Neuronal stem cell (in vitro differentiated cells): ENCODE measurements at regions not wholly inside any gene's neighbourhood (a gene's known extent, or its start where the extent isn't known, plus 50 kb on each side); places are given as distances from the start of the nearest gene placed in this dataset.

ENCODE experiments used
- DNase-seq: peaks from one replicate; pipeline ENCODE4 v3.0.0-alpha.2; 2013; ENCODE audit warnings: low spot score
- H2AFZ ChIP-seq: one replicate; pipeline ENCODE4 v1.6.1; 2013; ENCODE audit warnings: mild to moderate bottlenecking, low read length, inconsistent platforms
- H2AK5ac ChIP-seq: 2 replicates; pipeline ENCODE4 v1.6.1; 2013; ENCODE audit warnings: low read depth, mild to moderate bottlenecking, inconsistent platforms, low read length, moderate library complexity, mixed read lengths
- H2BK120ac ChIP-seq: 2 replicates; pipeline ENCODE4 v1.6.1; 2013; ENCODE audit warnings: low read depth, mild to moderate bottlenecking, inconsistent platforms, low read length, moderate library complexity, mixed read lengths
- H2BK12ac ChIP-seq: one replicate; pipeline ENCODE4 v1.6.1; 2013; ENCODE audit warnings: low read length, inconsistent platforms
- H2BK15ac ChIP-seq: 2 replicates; pipeline ENCODE4 v1.6.1; 2013; ENCODE audit warnings: mild to moderate bottlenecking, low read length, inconsistent platforms, mixed read lengths
- H2BK5ac ChIP-seq: one replicate; pipeline ENCODE4 v1.6.1; 2013; ENCODE audit warnings: inconsistent platforms, mild to moderate bottlenecking, low read length, moderate library complexity
- H3K14ac ChIP-seq: one replicate; pipeline ENCODE4 v1.6.1; 2013; ENCODE audit warnings: low read length, inconsistent platforms
- H3K18ac ChIP-seq: 2 replicates; pipeline ENCODE4 v1.6.1; 2013; ENCODE audit warnings: low read length, inconsistent platforms
- H3K23ac ChIP-seq: 2 replicates; pipeline ENCODE4 v1.6.1; 2013; ENCODE audit warnings: low read depth, mild to moderate bottlenecking, mixed read lengths, low read length, inconsistent platforms; ENCODE audit not compliant: poor library complexity
- H3K27ac ChIP-seq: replicated peaks from 3 replicates; pipeline ENCODE4 v1.5.1; 2013; ENCODE audit warnings: low read length, inconsistent platforms
- H3K27me3 ChIP-seq, 3 experiments: 2 replicates each; pipeline ENCODE4 v1.6.1; 2013; ENCODE audit warnings: low read length in 3 of 3, mild to moderate bottlenecking in 2 of 3, inconsistent platforms in 1 of 3, low read depth in 1 of 3, mixed read lengths in 1 of 3, moderate library complexity in 1 of 3; ENCODE audit not compliant: control insufficient read depth in 3 of 3, insufficient read depth in 3 of 3
- H3K36me3 ChIP-seq, 2 donors: replicated peaks in 1 of 2; 2 replicates each; pipeline ENCODE4 v1.6.1; 2013; ENCODE audit warnings: low read length in 2 of 2; ENCODE audit not compliant: control insufficient read depth in 2 of 2, insufficient read depth in 2 of 2
- H3K4ac ChIP-seq: 2 replicates; pipeline ENCODE4 v1.6.1; 2013; ENCODE audit warnings: inconsistent platforms, mild to moderate bottlenecking, low read length, moderate library complexity
- H3K4me1 ChIP-seq, 2 donors: 1 replicate in 1 of 2; 2 replicates in 1 of 2; pipeline ENCODE4 v1.6.1; 2013; ENCODE audit warnings: low read length in 2 of 2, low read depth in 1 of 2; ENCODE audit not compliant: control insufficient read depth in 2 of 2, insufficient read depth in 1 of 2
- H3K4me2 ChIP-seq: one replicate; pipeline ENCODE4 v1.6.1; 2013; ENCODE audit warnings: mild to moderate bottlenecking, low read length, inconsistent platforms; ENCODE audit not compliant: insufficient read depth, poor library complexity, severe bottlenecking
- H3K4me3 ChIP-seq, 2 donors: 2 replicates each; pipeline ENCODE4 v1.5.1; 2013; ENCODE audit warnings: low read length in 2 of 2, mild to moderate bottlenecking in 2 of 2, inconsistent platforms in 1 of 2, moderate library complexity in 1 of 2
- H3K79me1 ChIP-seq: one replicate; pipeline ENCODE4 v1.6.1; 2013; ENCODE audit warnings: low read depth, mild to moderate bottlenecking, inconsistent platforms, low read length, moderate library complexity
- H3K9ac ChIP-seq: one replicate; pipeline ENCODE4 v1.6.1; 2013; ENCODE audit warnings: mild to moderate bottlenecking, low read depth, low read length, inconsistent platforms; ENCODE audit not compliant: poor library complexity
- H3K9me3 ChIP-seq, 2 donors: replicated peaks in 1 of 2; 2 replicates each; pipeline versions ENCODE3 to v1.6.1; 2013; ENCODE audit warnings: low read length in 2 of 2, mild to moderate bottlenecking in 2 of 2, inconsistent platforms in 1 of 2, low read depth in 1 of 2, mixed read lengths in 1 of 2, moderate library complexity in 1 of 2; ENCODE audit not compliant: control insufficient read depth in 2 of 2, insufficient read depth in 1 of 2
- H4K8ac ChIP-seq: one replicate; pipeline ENCODE4 v1.6.1; 2013; ENCODE audit warnings: low read depth, mild to moderate bottlenecking, inconsistent platforms, low read length, moderate library complexity
- H4K91ac ChIP-seq: one replicate; pipeline ENCODE4 v1.6.1; 2013; ENCODE audit warnings: low read length, low read depth, mild to moderate bottlenecking, inconsistent platforms; ENCODE audit not compliant: poor library complexity
- WGBS, 2 donors: extraction: QIAGEN DNeasy Blood & Tissue Kit; methylation state at CpG; one replicate each; pipeline ENCODE4 v1.1.7; 2013; ENCODE audit warnings: missing lambda C conversion rate in 2 of 2, mixed read lengths in 1 of 2; ENCODE audit not compliant: insufficient read length in 2 of 2, insufficient replicate concordance in 1 of 2; ENCODE audit errors: extremely low coverage in 2 of 2; 5-methylcytosine and 5-hydroxymethylcytosine counted together

GRCh38 chr4:111556851-111557250, 588.4 kb upstream of the FAM241A start:
- Histone ChIP-seq H3K18ac (no peak overlapping the region), H3K4me1 (no peaks in the 10 kb centered on the region), H2BK12ac (no peak overlapping the region), H3K9ac (no peak overlapping the region), H3K27ac (no peak overlapping the region), H3K36me3 (no peaks in the 10 kb centered on the region), H2AK5ac (no peak overlapping the region), H3K79me1 (no peaks in the 10 kb centered on the region), H3K4ac (no peak overlapping the region), H2BK15ac (no peak overlapping the region), H2AFZ (no peak overlapping the region), H3K27me3 (no peaks in the 10 kb centered on the region), H2BK5ac (no peak overlapping the region), H3K14ac (no peak overlapping the region), H3K4me3 (no peak overlapping the region), H3K4me2 (no peak overlapping the region), H4K91ac (no peak overlapping the region), H2BK120ac (no peak overlapping the region), H3K23ac (no peak overlapping the region), H4K8ac (no peak overlapping the region), H3K9me3 (no peaks in the 10 kb centered on the region)
- WGBS, 2 donors, result no CpG with 5 or more reads among the region's 1 CpG
- DNase-seq, result no peak

GRCh38 chr4:111562826-111563225, 582.4 kb upstream of the FAM241A start:
- Histone ChIP-seq H3K18ac (no peak overlapping the region), H2AK5ac (no peak overlapping the region), H4K8ac (no peak overlapping the region), H3K9ac (no peak overlapping the region), H4K91ac (no peak overlapping the region), H2BK15ac (no peak overlapping the region), H2AFZ (no peak overlapping the region), H3K4me2 (no peak overlapping the region), H3K4ac (no peak overlapping the region), H3K4me1 (no peaks in the 10 kb centered on the region), H3K9me3 (no peaks in the 10 kb centered on the region), H2BK5ac (no peak overlapping the region), H2BK12ac (no peak overlapping the region), H2BK120ac (no peak overlapping the region), H3K79me1 (no peaks in the 10 kb centered on the region), H3K27ac (no peak overlapping the region), H3K4me3 (no peak overlapping the region), H3K23ac (no peak overlapping the region), H3K27me3 (no peaks in the 10 kb centered on the region), H3K14ac (no peak overlapping the region), H3K36me3 (no peaks in the 10 kb centered on the region)
- WGBS, 2 donors, result no CpG with 5 or more reads among the region's 2 CpGs
- no peak for DNase-seq

GRCh38 chr4:111572470-111572869, 572.8 kb upstream of the FAM241A start:
- Histone ChIP-seq H4K8ac (no peak overlapping the region), H4K91ac (no peak overlapping the region), H3K4me2 (no peak overlapping the region), H3K27me3 (no peaks in the 10 kb centered on the region), H3K4me3 (no peak overlapping the region), H3K14ac (no peak overlapping the region), H2BK5ac (no peak overlapping the region), H3K9ac (no peak overlapping the region), H3K23ac (no peak overlapping the region), H3K9me3 (no peaks in the 10 kb centered on the region), H3K36me3 (no peaks in the 10 kb centered on the region), H2BK12ac (no peak overlapping the region), H3K79me1 (no peaks in the 10 kb centered on the region), H3K27ac (no peak overlapping the region), H2BK120ac (no peak overlapping the region), H2BK15ac (no peak overlapping the region), H2AFZ (no peak overlapping the region), H2AK5ac (no peak overlapping the region), H3K18ac (no peak overlapping the region), H3K4ac (no peak overlapping the region), H3K4me1 (no peaks in the 10 kb centered on the region)
- WGBS, 2 donors, result no CpG with 5 or more reads among the region's 1 CpG
- DNase-seq, result no peak

GRCh38 chr4:111573386-111573785, 571.9 kb upstream of the FAM241A start:
- no peak overlapping the region for H3K23ac ChIP-seq
- H3K27ac ChIP-seq, result no peak overlapping the region
- no peak overlapping the region for H3K4me3 ChIP-seq
- H2BK120ac ChIP-seq, result no peak overlapping the region
- no peak overlapping the region for H2AFZ ChIP-seq
- H3K4ac ChIP-seq, result no peak overlapping the region
- no peak overlapping the region for H3K14ac ChIP-seq
- no peak overlapping the region for H3K4me2 ChIP-seq
- no peaks in the 10 kb centered on the region for H3K36me3 ChIP-seq
- no peaks in the 10 kb centered on the region for H3K27me3 ChIP-seq
- no peak overlapping the region for H4K8ac ChIP-seq
- H3K4me1 ChIP-seq, result no peaks in the 10 kb centered on the region
- H3K79me1 ChIP-seq, result no peaks in the 10 kb centered on the region
- WGBS, 2 donors, result no CpG with 5 or more reads among the region's 2 CpGs
- no peak overlapping the region for H4K91ac ChIP-seq
- H2BK12ac ChIP-seq, result no peak overlapping the region
- no peak overlapping the region for H2BK5ac ChIP-seq
- no peak overlapping the region for H3K9ac ChIP-seq
- H3K18ac ChIP-seq, result no peak overlapping the region
- H2BK15ac ChIP-seq, result no peak overlapping the region
- no peak overlapping the region for H2AK5ac ChIP-seq
- no peaks in the 10 kb centered on the region for H3K9me3 ChIP-seq
- no peak for DNase-seq
